Fibroblast of lung (primary cell): ENCODE measurements at regions not wholly inside any gene's neighbourhood (a gene's known extent, or its start where the extent isn't known, plus 50 kb on each side); places are given as distances from the start of the nearest gene placed in this dataset.

Experiments
- DNase-seq, 2 donors: peaks; one replicate each; pipeline versions ENCODE4 v3.0.0 to v3.0.0-alpha.2; 2010; ENCODE audit warnings: low read depth in 2 of 2
- H2AFZ ChIP-seq: 2 replicates; pipeline ENCODE4 v1.5.1; 2012; ENCODE audit warnings: low read length, control low read depth, inconsistent platforms
- H3K27ac ChIP-seq: 2 replicates; pipeline ENCODE4 v1.5.1; 2011; ENCODE audit warnings: low read length, control low read depth; ENCODE audit not compliant: insufficient read depth
- H3K27me3 ChIP-seq: 2 replicates; pipeline ENCODE4 v1.5.1; 2011; ENCODE audit warnings: mild to moderate bottlenecking, low read length; ENCODE audit not compliant: control insufficient read depth, insufficient read depth
- H3K36me3 ChIP-seq: 2 replicates; pipeline ENCODE4 v1.5.1; 2011; ENCODE audit warnings: low read length; ENCODE audit not compliant: control insufficient read depth, insufficient read depth
- H3K4me1 ChIP-seq: 2 replicates; pipeline ENCODE4 v1.5.1; 2011; ENCODE audit warnings: low read length; ENCODE audit not compliant: control insufficient read depth, insufficient read depth; ENCODE audit errors: extremely low read depth
- H3K4me2 ChIP-seq: 2 replicates; pipeline ENCODE4 v1.5.1; 2011; ENCODE audit warnings: low read length, control low read depth; ENCODE audit not compliant: insufficient read depth; ENCODE audit errors: extremely low read depth
- H3K4me3 ChIP-seq, 4 experiments: fragments of 200-600 bp in 1 of 4; sonication (generic) in 1 of 4; replicated peaks in 1 of 4; 2 replicates each; pipeline ENCODE4 v1.5.1; 2011 to 2016; ENCODE audit warnings: low read length in 4 of 4, low read depth in 3 of 4, mild to moderate bottlenecking in 3 of 4, control low read depth in 2 of 4, inconsistent platforms in 1 of 4, mixed read lengths in 1 of 4; ENCODE audit not compliant: insufficient read depth in 1 of 4; ENCODE audit errors: control extremely low read depth in 1 of 4
- H3K79me2 ChIP-seq: 2 replicates; pipeline ENCODE4 v1.5.1; 2012; ENCODE audit warnings: mild to moderate bottlenecking, low read length, inconsistent platforms; ENCODE audit not compliant: control insufficient read depth, insufficient read depth
- H3K9ac ChIP-seq: 2 replicates; pipeline ENCODE4 v1.5.1; 2011; ENCODE audit warnings: mild to moderate bottlenecking, low read length, control low read depth; ENCODE audit not compliant: insufficient read depth
- H3K9me3 ChIP-seq: 2 replicates; pipeline ENCODE4 v1.5.1; 2012; ENCODE audit warnings: low read depth, low read length; ENCODE audit not compliant: control insufficient read depth, insufficient read depth
- H4K20me1 ChIP-seq: 2 replicates; pipeline ENCODE4 v1.5.1; 2011; ENCODE audit warnings: low read length; ENCODE audit not compliant: control insufficient read depth, insufficient read depth; ENCODE audit errors: extremely low read depth
- CTCF ChIP-seq, 2 donors: IDR thresholded peaks in 1 of 2; conservative IDR thresholded peaks in 1 of 2; 1 replicate in 1 of 2; 2 replicates in 1 of 2; pipeline ENCODE4 v1.5.1; 2011 to 2012; ENCODE audit warnings: low read length in 2 of 2, control low read depth in 1 of 2, inconsistent platforms in 1 of 2, low read depth in 1 of 2, mild to moderate bottlenecking in 1 of 2
- EZH2 ChIP-seq: IDR thresholded peaks from 2 replicates; pipeline ENCODE4 v1.5.1; 2012; ENCODE audit warnings: low read length, control low read depth, mild to moderate bottlenecking; ENCODE audit errors: missing control alignments

- Histone ChIP-seq H3K27ac (no peak overlapping the region), H3K4me2 (no peak overlapping the region), H3K9me3 (no peaks in the 10 kb centered on the region), H3K4me3 (no peak overlapping the region), H3K27me3 (no peaks in the 10 kb centered on the region), H4K20me1 (no peaks in the 10 kb centered on the region), H3K4me1 (no peaks in the 10 kb centered on the region), H3K36me3 (no peaks in the 10 kb centered on the region), H3K79me2 (no peaks in the 10 kb centered on the region), H3K9ac (no peak overlapping the region), H2AFZ (no peak overlapping the region)
- DNase-seq, result no peak
- TF ChIP-seq CTCF (conservative IDR thresholded peaks at IDR 0.05 in 1 of 2, IDR thresholded peaks at IDR 0.05 in 1 of 2; ENCODE audit: low read depth in 1 of 2, low read length in 2 of 2) (no peak), EZH2 (no peak)
Measured at GRCh38 chr5:36363744-36364143, 62.0 kb upstream of the RANBP3L start.

- no peak for DNase-seq
- H4K20me1 ChIP-seq, result no peaks in the 10 kb centered on the region
- no peaks in the 10 kb centered on the region for H3K9me3 ChIP-seq
- H3K36me3 ChIP-seq, result no peaks in the 10 kb centered on the region
- H3K4me3 ChIP-seq, result no peak overlapping the region
- no peaks in the 10 kb centered on the region for H3K4me1 ChIP-seq
- H3K79me2 ChIP-seq, result no peaks in the 10 kb centered on the region
- H2AFZ ChIP-seq, result no peak overlapping the region
- no peak overlapping the region for H3K9ac ChIP-seq
- no peak overlapping the region for H3K27ac ChIP-seq
- no peaks in the 10 kb centered on the region for H3K27me3 ChIP-seq
- H3K4me2 ChIP-seq, result no peak overlapping the region
- TF ChIP-seq EZH2 (no peak), CTCF (conservative IDR thresholded peaks at IDR 0.05 in 1 of 2, IDR thresholded peaks at IDR 0.05 in 1 of 2; ENCODE audit: low read depth in 1 of 2, low read length in 2 of 2) (no peak)
Measured at GRCh38 chr5:36364473-36364872, 62.8 kb upstream of the RANBP3L start.

- Histone ChIP-seq H3K9me3 (no peaks in the 10 kb centered on the region), H3K27ac (no peak overlapping the region), H3K4me3 (no peak overlapping the region), H4K20me1 (no peaks in the 10 kb centered on the region), H3K4me2 (no peak overlapping the region), H3K27me3 (no peaks in the 10 kb centered on the region), H3K4me1 (no peaks in the 10 kb centered on the region), H3K36me3 (no peaks in the 10 kb centered on the region), H3K79me2 (no peaks in the 10 kb centered on the region), H3K9ac (no peak overlapping the region), H2AFZ (no peak overlapping the region)
- TF ChIP-seq EZH2, result no peak
- TF ChIP-seq CTCF (conservative IDR thresholded peaks at IDR 0.05 in 1 of 2, IDR thresholded peaks at IDR 0.05 in 1 of 2; ENCODE audit: low read depth in 1 of 2, low read length in 2 of 2), result no peak
- no peak for DNase-seq
Measured at GRCh38 chr5:36365896-36366295, 64.2 kb upstream of the RANBP3L start.
